ENCODE measurements at regions not wholly inside any gene's neighbourhood (a gene's known extent, or its start where the extent isn't known, plus 50 kb on each side); places are given as distances from the start of the nearest gene placed in this dataset.

DNA sequence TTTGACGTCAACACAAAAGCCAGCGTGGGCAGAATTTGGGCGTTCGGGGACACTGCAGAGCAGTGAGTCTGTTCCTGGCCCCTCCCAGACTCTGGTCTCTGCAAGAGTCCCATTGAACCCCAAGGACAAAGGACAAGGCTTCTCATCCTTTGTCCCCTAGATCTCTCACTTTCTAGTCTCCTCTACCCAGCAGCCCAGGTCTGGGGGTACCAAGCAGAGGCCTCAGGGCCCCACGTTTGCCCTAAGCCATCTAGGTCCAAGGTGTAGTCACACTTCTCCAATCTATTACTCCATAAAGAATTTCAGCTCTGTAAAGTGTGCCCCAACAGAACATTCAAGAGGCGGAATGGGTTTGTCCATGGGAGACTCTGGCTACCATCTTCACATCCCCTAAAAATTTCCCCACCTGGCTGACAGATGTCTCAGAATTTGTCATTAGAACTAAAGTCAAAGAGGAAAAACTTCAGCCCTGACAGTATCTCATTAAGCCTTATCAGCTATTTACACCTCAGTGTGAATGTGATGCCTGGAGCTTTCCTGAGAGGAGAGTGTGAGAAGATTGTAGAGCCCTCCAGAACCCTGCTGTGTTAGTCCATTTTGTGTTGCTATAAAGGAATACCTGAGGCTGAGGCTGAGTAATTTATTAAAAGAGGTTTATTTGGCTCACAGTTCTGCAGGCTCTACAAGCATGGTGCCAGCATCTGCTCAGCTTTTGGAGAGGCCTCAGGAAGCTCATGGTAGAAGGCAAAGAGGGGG, 81.4 kb upstream of the HABP2 start:
- TF ChIP-seq, protein P1, sequence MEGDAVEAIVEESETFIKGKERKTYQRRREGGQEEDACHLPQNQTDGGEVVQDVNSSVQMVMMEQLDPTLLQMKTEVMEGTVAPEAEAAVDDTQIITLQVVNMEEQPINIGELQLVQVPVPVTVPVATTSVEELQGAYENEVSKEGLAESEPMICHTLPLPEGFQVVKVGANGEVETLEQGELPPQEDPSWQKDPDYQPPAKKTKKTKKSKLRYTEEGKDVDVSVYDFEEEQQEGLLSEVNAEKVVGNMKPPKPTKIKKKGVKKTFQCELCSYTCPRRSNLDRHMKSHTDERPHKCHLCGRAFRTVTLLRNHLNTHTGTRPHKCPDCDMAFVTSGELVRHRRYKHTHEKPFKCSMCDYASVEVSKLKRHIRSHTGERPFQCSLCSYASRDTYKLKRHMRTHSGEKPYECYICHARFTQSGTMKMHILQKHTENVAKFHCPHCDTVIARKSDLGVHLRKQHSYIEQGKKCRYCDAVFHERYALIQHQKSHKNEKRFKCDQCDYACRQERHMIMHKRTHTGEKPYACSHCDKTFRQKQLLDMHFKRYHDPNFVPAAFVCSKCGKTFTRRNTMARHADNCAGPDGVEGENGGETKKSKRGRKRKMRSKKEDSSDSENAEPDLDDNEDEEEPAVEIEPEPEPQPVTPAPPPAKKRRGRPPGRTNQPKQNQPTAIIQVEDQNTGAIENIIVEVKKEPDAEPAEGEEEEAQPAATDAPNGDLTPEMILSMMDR (conservative IDR thresholded peaks at IDR 0.05 in 1 of 2, IDR thresholded peaks at IDR 0.05 in 1 of 2; ENCODE audit: low read depth in 1 of 2, low read length in 2 of 2): no peak
- TF ChIP-seq EZH2 (IDR thresholded peaks at IDR 0.05; ENCODE audit: low read length, missing control alignments): no peak

Measured in fibroblast of lung (primary cell).